ENCODE measurements at regions not wholly inside any gene's neighbourhood (a gene's known extent, or its start where the extent isn't known, plus 50 kb on each side); places are given as distances from the start of the nearest gene placed in this dataset.

DNA sequence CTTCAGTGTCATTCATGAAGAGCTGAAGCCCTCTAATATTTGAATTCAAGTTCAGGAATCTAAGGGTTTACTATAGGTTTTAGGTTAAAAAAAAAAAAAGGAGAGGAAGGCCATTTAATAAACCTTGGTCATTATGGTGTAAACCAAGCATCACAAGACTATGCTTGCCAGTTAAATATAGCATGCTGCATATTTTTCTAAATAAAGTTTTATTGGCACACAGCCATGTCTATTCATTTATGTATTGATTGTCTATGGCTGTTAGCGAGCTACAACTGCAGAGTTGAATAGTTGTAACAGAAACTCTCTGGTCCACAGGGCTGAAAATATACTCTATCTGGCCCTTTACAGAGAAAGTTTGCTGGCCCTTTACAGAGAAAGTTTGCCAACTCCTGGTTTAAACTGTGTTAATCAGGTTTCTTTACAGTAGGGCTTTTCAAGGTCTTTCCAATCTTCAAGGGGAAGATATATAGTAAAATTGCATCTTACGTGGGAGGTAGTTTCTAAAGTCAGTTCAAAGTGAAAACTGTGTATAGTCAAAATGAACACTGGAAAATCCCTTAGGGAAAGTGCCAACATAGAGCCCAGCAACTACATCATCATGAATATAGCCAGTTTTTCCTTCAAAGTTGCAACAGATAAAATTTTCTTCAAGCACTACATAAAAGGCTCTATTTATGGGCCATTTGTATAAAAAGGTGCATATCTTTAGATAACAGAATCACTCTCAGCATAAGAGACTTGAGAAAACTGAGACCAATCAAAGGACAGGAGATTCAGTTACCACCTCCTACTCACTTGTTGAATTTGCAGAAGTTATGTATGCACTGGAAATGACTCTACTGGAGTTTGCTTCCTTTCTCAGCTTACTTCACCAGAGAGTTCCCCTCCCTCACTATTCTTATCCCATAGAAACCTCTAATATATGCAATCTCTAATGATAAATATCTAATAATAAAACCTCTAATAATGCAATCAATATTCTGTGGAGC is 49.7 kb upstream of the FRMD4B start:
- TF ChIP-seq CTCF (IDR thresholded peaks at IDR 0.05) = no peak
- no peak for TF ChIP-seq ZFX (IDR thresholded peaks at IDR 0.05; ENCODE audit: borderline replicate concordance)

Data from 22Rv1 (cell line).